ENCODE measurements at regions not wholly inside any gene's neighbourhood (a gene's known extent, or its start where the extent isn't known, plus 50 kb on each side); places are given as distances from the start of the nearest gene placed in this dataset.

DNA sequence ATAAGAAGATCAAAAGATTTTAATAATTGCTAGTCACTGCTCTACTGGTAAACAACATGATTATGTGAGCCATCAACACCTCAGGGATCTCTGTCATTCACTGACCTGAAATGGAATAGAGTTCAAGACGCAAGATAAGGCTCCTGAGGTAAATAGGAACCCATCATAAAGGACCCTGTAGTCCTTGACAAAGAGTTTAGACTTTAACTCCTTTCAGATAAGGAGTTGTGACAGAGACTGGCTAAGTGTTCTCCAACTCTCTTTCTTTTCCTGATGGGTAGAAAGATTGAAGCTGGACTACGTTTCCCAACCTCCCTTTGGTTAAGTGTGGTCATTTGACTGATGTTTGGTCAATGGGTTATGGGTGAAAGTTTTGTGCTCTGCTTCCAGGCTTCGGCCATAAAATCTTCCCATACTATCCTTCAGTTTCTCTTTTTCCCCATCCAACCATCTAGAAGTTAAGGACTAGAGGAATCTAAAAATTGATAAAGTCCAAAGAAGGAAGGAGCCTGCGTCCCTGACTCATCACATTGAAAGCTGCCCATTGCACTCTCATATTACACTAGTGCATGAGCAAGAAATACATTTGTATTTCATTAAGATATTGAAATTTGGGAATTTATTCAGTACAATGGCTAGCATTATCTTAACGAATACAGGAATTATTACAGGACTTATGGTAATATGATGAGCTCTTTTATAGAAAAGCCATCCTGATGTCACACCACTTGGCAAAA is 293.7 kb upstream of the ACVR2A start:
- DNase-seq = no peak
- Histone ChIP-seq H3K27ac (no peak overlapping the region), H3K27me3 (no peaks in the 10 kb centered on the region), H3K4me1 (ENCODE audit: insufficient read depth) (no peaks in the 10 kb centered on the region), H3K9me3 (no peaks in the 10 kb centered on the region), H3K36me3 (no peaks in the 10 kb centered on the region), H3K4me3 (no peak overlapping the region)
- TF ChIP-seq, protein P1, sequence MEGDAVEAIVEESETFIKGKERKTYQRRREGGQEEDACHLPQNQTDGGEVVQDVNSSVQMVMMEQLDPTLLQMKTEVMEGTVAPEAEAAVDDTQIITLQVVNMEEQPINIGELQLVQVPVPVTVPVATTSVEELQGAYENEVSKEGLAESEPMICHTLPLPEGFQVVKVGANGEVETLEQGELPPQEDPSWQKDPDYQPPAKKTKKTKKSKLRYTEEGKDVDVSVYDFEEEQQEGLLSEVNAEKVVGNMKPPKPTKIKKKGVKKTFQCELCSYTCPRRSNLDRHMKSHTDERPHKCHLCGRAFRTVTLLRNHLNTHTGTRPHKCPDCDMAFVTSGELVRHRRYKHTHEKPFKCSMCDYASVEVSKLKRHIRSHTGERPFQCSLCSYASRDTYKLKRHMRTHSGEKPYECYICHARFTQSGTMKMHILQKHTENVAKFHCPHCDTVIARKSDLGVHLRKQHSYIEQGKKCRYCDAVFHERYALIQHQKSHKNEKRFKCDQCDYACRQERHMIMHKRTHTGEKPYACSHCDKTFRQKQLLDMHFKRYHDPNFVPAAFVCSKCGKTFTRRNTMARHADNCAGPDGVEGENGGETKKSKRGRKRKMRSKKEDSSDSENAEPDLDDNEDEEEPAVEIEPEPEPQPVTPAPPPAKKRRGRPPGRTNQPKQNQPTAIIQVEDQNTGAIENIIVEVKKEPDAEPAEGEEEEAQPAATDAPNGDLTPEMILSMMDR (IDR thresholded peaks at IDR 0.05) = no peak
- 90 to 94% (median 92%) methylated on average over 5 of the region's 5 CpGs for WGBS, 3 donors
- intact Hi-C loops (cut with DNase I) = no loop called here

- intact Hi-C loops (cut with DNase I) = no loop called here
- H3K9me3 ChIP-seq = no peaks in the 10 kb centered on the region
These were observed 295.8 kb upstream of the ACVR2A start for GRCh38 chr2:147549054-147549453.

GRCh38 chr2:147548451-147548850 is 296.4 kb upstream of the ACVR2A start:
- Histone ChIP-seq H3K9me3 (no peaks in the 10 kb centered on the region), H3K27me3 (no peaks in the 10 kb centered on the region), H3K36me3 (no peaks in the 10 kb centered on the region), H3K4me3 (no peak overlapping the region), H3K4me1 (ENCODE audit: insufficient read depth) (no peaks in the 10 kb centered on the region), H3K27ac (no peak overlapping the region)
- TF ChIP-seq, protein P1 (IDR thresholded peaks at IDR 0.05) = no peak
- TF ChIP-seq EP300 (IDR thresholded peaks at IDR 0.05) = no peak
- no peak for TF ChIP-seq POLR2A (IDR thresholded peaks at IDR 0.05)
- no peak for DNase-seq
- intact Hi-C loops (cut with DNase I) = no loop called here
- WGBS, 3 donors = 91 to 100% (median 92%) methylated on average over 1 of the region's 1 CpG

More at GRCh38 chr2:147549054-147549453, 295.8 kb upstream of the ACVR2A start:
- Histone ChIP-seq H3K27ac (no peak overlapping the region), H3K4me1 (ENCODE audit: insufficient read depth) (no peaks in the 10 kb centered on the region), H3K36me3 (no peaks in the 10 kb centered on the region), H3K4me3 (no peak overlapping the region), H3K27me3 (no peaks in the 10 kb centered on the region)
- TF ChIP-seq EP300 (IDR thresholded peaks at IDR 0.05) = no peak
- no peak for TF ChIP-seq POLR2A (IDR thresholded peaks at IDR 0.05)
- TF ChIP-seq, protein P1 (IDR thresholded peaks at IDR 0.05) = no peak
- no peak for DNase-seq

DNA sequence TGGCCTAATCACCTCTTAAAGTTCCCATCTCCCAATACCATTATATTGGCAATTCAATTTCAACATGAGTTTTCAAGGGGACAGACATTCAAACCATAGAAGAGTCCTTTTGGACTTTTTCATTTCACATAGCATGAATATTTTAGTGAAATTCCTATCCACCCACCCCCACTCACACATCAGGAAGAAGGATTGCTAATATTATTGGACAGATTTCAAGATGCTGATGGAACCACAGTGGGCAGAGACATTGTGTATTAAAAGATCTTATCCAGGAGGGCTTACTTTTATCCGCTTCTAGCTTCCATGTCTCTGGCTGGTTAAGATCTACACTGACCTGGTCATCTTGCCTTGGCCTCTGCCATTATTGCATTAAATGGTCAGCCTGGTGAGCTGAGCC is 297.4 kb upstream of the ACVR2A start:
- DNase-seq = no peak

More for the DNA sequence above, 297.4 kb upstream of the ACVR2A start:
- H3K36me3 ChIP-seq = no peaks in the 10 kb centered on the region
- TF ChIP-seq, protein P1 (IDR thresholded peaks at IDR 0.05) = no peak
- TF ChIP-seq POLR2A (IDR thresholded peaks at IDR 0.05) = no peak
- TF ChIP-seq EP300 (IDR thresholded peaks at IDR 0.05) = no peak
- H3K27ac ChIP-seq = no peak overlapping the region
- no peaks in the 10 kb centered on the region for H3K4me1 ChIP-seq (ENCODE audit: insufficient read depth)
- H3K27me3 ChIP-seq = no peaks in the 10 kb centered on the region
- H3K9me3 ChIP-seq = no peaks in the 10 kb centered on the region
- 72 to 81% (median 73%) methylated on average over 1 of the region's 1 CpG for WGBS, 3 donors
- intact Hi-C loops (cut with DNase I) = no loop called here
- no peak overlapping the region for H3K4me3 ChIP-seq
